Uterus (tissue), 3 donors: ENCODE measurements at regions not wholly inside any gene's neighbourhood (a gene's known extent, or its start where the extent isn't known, plus 50 kb on each side); places are given as distances from the start of the nearest gene placed in this dataset.

Experiments
- DNase-seq, 2 donors: peaks; one replicate each; pipeline ENCODE4 v3.0.0-alpha.2; 2019 to 2020
- H3K27ac ChIP-seq, 2 donors: fragments of 200-600 bp; sonication (generic); 1 replicate in 1 of 2; 2 replicates in 1 of 2; pipeline ENCODE4 v1.5.1; 2016 to 2018
- H3K27me3 ChIP-seq, 2 donors: fragments of 200-600 bp; sonication (generic); one replicate each; pipeline ENCODE4 v1.5.1; 2018 to 2019; ENCODE audit warnings: control low read depth in 1 of 2
- H3K36me3 ChIP-seq, 2 donors: fragments of 200-600 bp; sonication (generic); one replicate each; pipeline ENCODE4 v1.5.1; 2019; ENCODE audit warnings: control low read depth in 1 of 2
- H3K4me1 ChIP-seq, 2 donors: fragments of 200-600 bp; sonication (generic); one replicate each; pipeline ENCODE4 v1.5.1; 2018 to 2019; ENCODE audit warnings: control low read depth in 1 of 2
- H3K4me3 ChIP-seq, 2 donors: fragments of 200-600 bp; sonication (generic); 1 replicate in 1 of 2; 2 replicates in 1 of 2; pipeline ENCODE4 v1.5.1; 2018 to 2019; ENCODE audit warnings: mild to moderate bottlenecking in 1 of 2
- H3K9me3 ChIP-seq, 2 donors: fragments of 200-600 bp; sonication (generic); one replicate each; pipeline ENCODE4 v1.5.1; 2019; ENCODE audit warnings: control low read depth in 1 of 2
- CTCF ChIP-seq, 4 experiments: fragments of 200-600 bp in 2 of 4; fragments of 450-650 bp in 2 of 4; sonication (generic) in 2 of 4; IDR thresholded peaks; one replicate each; pipeline ENCODE4 v1.5.1; 2016 to 2019; ENCODE audit warnings: antibody characterized with exemption in 4 of 4, mild to moderate bottlenecking in 2 of 4, moderate library complexity in 1 of 4
- POLR2A ChIP-seq, 2 donors: fragments of 450-650 bp; IDR thresholded peaks; one replicate each; pipeline ENCODE4 v1.6.1; 2016; ENCODE audit warnings: antibody characterized with exemption in 2 of 2, mild to moderate bottlenecking in 1 of 2, moderate library complexity in 1 of 2
- intact Hi-C: fragments of 100-400 bp; cut with DNase I; formaldehyde crosslinking; loops from one replicate; pipeline ENCODE4 v1.15.1; 2023; ENCODE audit warnings: low total_unique reads
- donor health status: DM: yes; HTN: yes; CAD: no.

DNA sequence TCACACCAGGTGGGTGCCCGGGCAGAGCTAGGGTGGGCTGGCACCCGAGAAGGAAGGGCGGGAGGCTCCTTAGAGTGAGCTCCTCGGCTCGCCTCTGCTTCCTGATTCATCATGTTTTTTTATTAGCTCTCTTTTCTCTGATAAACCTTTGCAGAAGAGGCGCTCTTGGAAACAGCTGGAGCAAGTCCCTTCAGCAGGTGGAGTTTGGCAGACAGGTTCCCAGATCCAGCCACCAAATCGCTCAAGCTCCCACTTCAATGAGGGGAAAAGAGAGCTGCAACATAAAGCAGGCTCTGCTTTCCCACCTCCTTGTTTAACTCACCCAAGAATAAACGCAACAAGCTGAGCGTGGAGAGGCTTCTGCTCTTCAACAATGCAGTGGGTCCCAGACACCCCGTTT, 244.8 kb downstream of the TSHZ3 start:
- no peaks in the 10 kb centered on the region for H3K9me3 ChIP-seq
- H3K4me1 ChIP-seq: no peaks in the 10 kb centered on the region
- H3K27me3 ChIP-seq: no peaks in the 10 kb centered on the region
- TF ChIP-seq CTCF (IDR thresholded peaks at IDR 0.05): no peak
- intact Hi-C loops: no loop called here
- H3K36me3 ChIP-seq: no peaks in the 10 kb centered on the region
- no peak overlapping the region for H3K4me3 ChIP-seq
- DNase-seq: no peak
- no peak overlapping the region for H3K27ac ChIP-seq

- Histone ChIP-seq H3K9me3 (no peaks in the 10 kb centered on the region), H3K36me3 (no peaks in the 10 kb centered on the region), H3K4me1 (no peaks in the 10 kb centered on the region), H3K4me3 (no peak overlapping the region), H3K27ac (no peak overlapping the region), H3K27me3 (no peaks in the 10 kb centered on the region)
- intact Hi-C loops: no loop called here
- TF ChIP-seq POLR2A (IDR thresholded peaks at IDR 0.05) (no peak), CTCF (IDR thresholded peaks at IDR 0.05) (no peak)
- DNase-seq: no peak
Observed at GRCh38 chr19:31103228-31103627, 246.0 kb downstream of the TSHZ3 start.

GRCh38 chr19:31102674-31103073, 246.6 kb downstream of the TSHZ3 start:
- intact Hi-C loops: no loop called here
- TF ChIP-seq POLR2A (IDR thresholded peaks at IDR 0.05) (no peak), CTCF (IDR thresholded peaks at IDR 0.05) (no peak)
- H3K27ac ChIP-seq: no peak overlapping the region
- no peak overlapping the region for H3K4me3 ChIP-seq
- no peaks in the 10 kb centered on the region for H3K9me3 ChIP-seq
- H3K27me3 ChIP-seq: no peaks in the 10 kb centered on the region
- no peaks in the 10 kb centered on the region for H3K36me3 ChIP-seq
- no peaks in the 10 kb centered on the region for H3K4me1 ChIP-seq
- no peak for DNase-seq

DNA sequence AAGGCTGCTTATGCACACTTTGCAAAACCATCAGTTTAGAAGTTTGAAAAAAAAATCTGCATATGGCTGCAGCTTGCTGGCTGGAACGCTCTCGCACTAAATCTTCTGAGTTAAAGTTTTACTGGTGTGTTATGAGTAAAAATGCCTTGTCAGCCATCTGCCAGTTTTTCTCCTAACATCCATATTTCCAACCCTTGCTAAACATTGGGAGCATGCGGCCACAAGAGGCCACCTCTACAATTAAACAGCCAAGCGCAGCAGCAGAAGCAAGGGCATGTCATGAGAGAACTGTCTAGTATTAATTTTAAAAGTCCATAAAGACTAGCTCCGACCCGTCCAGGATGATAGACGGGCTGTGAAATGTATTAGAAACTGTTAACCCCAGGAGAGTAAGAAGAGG, 248.3 kb downstream of the TSHZ3 start:
- intact Hi-C loops: no loop called here
- no peaks in the 10 kb centered on the region for H3K9me3 ChIP-seq
- no peaks in the 10 kb centered on the region for H3K36me3 ChIP-seq
- TF ChIP-seq POLR2A (IDR thresholded peaks at IDR 0.05): no peak
- TF ChIP-seq CTCF (IDR thresholded peaks at IDR 0.05): no peak
- DNase-seq: no peak
- no peak overlapping the region for H3K27ac ChIP-seq
- no peaks in the 10 kb centered on the region for H3K4me1 ChIP-seq
- H3K4me3 ChIP-seq: no peak overlapping the region
- H3K27me3 ChIP-seq: no peaks in the 10 kb centered on the region

DNA sequence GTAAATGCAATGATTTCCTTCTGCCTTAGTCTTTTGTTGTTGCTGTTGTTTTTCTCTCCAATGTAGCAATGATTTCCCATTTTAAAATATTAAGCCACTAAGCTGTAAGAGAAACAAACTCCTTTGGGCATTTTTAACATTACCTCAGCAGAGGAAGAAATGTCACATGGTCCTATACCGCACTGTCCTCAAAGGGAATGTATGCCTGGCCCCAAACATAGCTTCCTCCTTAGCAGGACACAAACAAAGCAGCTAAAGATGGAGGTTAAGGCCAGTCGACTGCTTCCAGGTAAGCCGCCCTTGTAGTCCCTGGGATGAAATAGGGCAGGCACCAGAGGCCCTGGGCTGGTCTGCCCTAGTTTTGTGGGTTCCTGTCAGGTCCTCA, 249.0 kb downstream of the TSHZ3 start:
- intact Hi-C loops: no loop called here
- Histone ChIP-seq H3K27ac (no peak overlapping the region), H3K36me3 (no peaks in the 10 kb centered on the region), H3K9me3 (no peaks in the 10 kb centered on the region), H3K27me3 (no peaks in the 10 kb centered on the region), H3K4me1 (no peaks in the 10 kb centered on the region), H3K4me3 (no peak overlapping the region)
- no peak for DNase-seq
- TF ChIP-seq POLR2A (IDR thresholded peaks at IDR 0.05): no peak

DNA sequence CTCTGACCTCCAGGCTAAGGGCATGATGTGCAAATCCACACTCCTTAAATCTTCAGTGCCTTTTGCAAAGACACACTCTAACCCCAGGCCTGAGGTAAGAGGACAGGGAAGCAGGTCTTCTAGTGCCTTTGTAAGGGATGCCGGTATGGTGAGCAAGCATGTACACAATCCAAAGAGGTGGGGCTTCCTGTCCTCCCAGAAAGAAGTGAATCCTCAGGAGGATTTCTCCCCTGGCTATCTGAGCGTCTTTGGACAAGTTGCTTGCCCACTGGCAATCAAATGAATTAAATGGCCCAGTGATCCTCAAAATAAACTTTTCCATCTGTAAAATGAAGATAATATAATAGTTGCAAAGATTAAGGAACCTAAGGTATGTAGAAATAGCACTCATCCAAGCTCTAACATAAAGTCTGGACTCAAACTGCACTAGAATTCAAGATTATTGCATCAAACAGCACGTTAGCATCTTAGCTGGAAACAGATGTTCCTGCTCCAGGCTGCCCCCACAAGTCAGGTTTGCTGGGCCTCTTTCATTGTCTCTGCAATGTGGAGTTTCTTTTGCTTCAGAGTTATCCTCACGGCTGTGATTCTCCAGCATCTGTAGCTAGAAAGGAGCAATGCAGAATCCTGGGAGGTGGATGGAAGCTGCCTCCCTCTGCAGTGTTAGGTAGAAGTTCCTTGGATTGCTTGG, 249.6 kb downstream of the TSHZ3 start:
- Histone ChIP-seq H3K36me3 (no peaks in the 10 kb centered on the region), H3K9me3 (no peaks in the 10 kb centered on the region), H3K27ac (no peak overlapping the region), H3K4me1 (no peaks in the 10 kb centered on the region), H3K4me3 (no peak overlapping the region), H3K27me3 (no peaks in the 10 kb centered on the region)
- DNase-seq: no peak
- no peak for TF ChIP-seq POLR2A (IDR thresholded peaks at IDR 0.05)
- TF ChIP-seq CTCF (IDR thresholded peaks at IDR 0.05): no peak
- intact Hi-C loops: no loop called here
